ENCODE measurements at regions not wholly inside any gene's neighbourhood (a gene's known extent, or its start where the extent isn't known, plus 50 kb on each side); places are given as distances from the start of the nearest gene placed in this dataset.

DNA sequence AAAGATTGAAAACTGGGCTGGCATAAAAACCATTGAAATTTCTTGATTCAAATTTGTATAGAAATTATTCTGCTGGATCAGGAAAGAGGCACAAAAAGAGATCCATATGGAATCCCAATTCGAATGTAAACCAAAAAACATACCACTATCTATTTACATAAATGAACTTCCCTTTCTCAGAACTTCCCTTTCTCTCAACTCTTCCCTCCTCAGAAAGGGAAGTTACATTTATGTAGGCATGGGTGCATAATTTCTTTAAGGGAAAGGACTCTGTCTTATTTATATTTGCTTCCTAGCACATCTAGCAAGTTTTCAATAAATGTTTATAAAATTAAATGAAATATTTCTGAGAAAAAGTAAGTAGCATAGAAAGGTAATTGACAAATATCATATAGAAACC lies 398.1 kb upstream of the ATP5MC3 start:
- no peak for DNase-seq (ENCODE audit: low spot score)
- intact Hi-C loops (cut with DNase I): no loop called here

DNA sequence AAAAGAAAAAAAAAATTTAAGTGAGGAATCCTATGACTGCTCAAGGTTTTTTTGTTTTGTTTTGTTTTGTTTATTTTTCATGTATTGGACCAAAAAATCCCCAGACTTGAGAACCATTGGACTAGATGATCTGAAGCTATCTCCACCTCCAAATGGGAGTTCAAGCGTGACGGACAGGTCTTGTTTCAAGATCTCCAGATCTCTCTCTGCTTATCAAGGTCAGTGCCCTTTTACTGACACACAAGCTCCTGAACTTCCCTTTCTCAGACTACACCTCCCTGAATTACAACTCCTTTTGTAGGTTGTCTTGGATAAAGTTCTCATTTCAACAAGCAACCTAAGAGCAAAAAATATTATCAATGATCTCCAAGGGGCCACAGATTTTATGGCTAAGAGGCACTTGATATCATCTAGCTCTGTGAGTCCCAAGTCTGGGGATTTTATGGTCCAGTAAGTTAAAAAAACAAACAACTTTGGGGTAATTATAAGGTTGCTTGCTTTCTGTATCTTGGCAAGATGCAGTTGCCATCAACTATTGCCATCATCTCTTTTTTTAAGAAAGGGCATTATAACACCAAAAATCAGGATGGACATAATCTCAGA lies 396.0 kb upstream of the ATP5MC3 start:
- no peak for DNase-seq (ENCODE audit: low spot score)
- intact Hi-C loops (cut with DNase I): no loop called here

DNA sequence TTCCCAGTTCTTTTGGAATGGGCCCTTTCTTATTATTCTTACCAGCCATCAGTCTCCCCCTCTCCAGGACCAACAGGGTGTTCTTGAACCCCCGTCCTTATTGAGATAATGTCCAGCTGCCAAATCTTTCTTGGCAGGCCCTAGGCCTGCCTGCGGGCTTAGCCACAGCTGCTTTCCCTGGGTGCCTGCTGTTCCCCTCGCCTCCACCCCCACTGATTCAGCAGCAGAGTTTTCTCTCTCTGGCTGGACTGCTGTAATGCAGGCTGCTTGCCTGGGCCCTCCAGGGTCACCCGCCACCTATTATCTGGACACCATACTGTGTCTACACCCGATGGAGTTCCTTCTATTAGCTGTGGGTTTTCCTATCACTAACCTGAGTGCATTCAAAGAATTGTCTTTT lies 395.4 kb upstream of the ATP5MC3 start:
- intact Hi-C loops (cut with DNase I): no loop called here

DNA sequence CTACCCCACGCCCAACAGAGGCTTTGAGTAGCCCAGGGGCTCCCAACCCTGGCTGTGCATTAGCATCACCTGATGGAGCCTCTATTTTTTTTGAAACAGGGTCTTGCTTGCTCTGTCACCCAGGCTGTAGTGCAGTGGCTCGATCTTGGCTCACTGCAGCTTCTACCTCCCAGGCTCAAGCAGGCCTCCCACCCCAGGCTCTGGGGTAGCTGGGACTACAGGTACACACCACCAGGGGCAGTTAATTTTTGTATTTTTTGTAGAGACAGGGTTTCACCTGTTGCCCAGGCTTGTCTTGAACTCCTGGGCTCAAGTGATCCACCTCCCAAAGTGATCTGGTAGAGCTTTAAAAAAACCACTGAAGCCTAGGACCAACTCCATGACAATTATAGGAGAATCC lies 394.8 kb upstream of the ATP5MC3 start:
- intact Hi-C loops (cut with DNase I): no loop called here
- no peak for DNase-seq (ENCODE audit: low spot score)

More for the DNA sequence above, 395.4 kb upstream of the ATP5MC3 start:
- DNase-seq (ENCODE audit: low spot score): no peak

DNA sequence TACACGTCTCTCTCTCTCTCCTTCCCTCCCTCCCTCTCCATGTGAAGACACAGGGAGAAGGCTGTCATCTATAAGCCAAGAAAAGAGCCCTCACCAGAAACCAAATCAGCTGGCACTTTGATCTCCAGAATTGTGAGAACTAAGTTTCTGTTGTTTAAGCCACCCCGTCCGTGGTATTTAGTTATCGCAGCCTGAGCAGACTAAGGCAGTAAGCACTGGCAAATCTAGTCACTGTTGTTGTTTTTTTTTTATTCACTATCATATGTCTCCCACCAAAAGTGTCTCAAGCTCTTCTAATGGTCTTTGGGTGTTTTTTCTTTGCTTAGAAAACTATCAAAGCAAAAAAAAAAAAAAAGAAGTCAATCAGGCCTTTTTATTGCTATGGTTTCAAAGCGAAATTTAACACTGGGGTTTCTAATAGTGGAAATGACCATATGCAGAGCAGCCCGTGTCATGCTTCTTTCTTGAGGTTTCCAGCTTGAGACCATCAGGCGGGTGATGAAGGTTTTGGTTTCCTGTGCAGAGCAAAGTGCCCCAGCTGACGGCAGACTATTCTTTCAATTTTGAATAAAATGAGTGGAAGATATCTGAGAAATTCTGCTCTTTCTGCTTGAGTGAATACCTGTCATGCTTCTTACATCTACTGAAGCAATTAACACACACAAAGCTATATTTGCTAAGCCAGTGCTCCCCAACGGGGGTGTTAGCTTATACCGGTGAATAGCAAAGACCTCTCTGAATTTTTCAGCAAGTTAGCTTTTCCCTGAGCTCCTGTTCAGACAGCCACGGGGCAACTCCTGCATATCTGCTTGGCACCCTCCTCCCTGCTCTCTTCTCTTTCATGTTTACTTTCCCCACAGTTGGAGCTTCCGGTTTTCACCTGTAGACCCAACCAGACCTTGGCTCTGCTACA lies 394.1 kb upstream of the ATP5MC3 start:
- intact Hi-C loops (cut with DNase I): no loop called here
- no peak for DNase-seq (ENCODE audit: low spot score)

DNA sequence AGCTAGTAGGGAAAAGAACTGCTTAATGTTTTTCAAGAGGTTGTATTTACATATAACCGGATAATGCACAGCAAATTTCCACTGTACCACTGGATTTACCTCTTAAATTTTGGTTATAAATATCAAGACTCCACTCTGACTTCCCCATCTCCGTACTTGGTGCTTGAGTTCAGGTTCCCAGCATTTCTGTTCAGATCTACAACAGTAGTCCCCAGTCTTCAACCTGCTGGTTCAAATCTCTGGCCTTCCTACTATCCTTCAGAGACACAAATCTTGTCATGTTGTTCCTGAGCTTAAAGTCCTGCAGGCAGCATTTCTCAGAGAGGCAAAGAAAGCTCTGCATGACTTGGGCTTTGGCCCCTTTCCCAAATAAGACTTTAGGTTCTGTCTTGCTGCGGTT lies 392.6 kb upstream of the ATP5MC3 start:
- DNase-seq (ENCODE audit: low spot score): no peak

DNA sequence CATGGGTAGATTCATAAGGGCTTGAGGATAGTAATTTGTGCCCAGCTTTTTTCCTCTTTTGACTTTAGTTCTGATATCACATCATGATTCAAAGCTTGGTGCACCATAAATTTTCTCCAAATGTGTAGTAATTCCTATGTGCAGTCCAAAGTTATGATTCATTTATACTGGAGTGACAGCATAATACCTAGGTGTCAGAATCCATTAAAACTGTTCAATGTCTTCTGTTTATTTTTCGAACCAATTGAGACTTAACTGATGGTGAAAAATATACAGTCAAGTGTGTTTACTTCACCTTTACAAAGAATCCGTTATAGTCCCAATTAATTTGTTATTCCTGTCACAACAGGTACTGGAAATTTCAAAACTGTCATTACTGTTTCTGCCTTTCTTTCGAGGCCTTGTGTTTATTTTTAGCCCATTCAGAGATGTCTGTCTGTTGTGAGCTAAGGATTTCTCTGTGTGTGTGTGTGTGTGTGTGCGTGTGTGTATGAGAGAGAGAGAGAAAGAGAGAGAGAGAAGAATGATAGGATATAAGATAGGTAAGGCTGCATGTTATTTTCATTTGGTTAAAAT lies 389.7 kb upstream of the ATP5MC3 start:
- no peak for DNase-seq (ENCODE audit: low spot score)
- intact Hi-C loops (cut with DNase I): no loop called here

More for the DNA sequence above, 392.6 kb upstream of the ATP5MC3 start:
- intact Hi-C loops (cut with DNase I): no loop called here

DNA sequence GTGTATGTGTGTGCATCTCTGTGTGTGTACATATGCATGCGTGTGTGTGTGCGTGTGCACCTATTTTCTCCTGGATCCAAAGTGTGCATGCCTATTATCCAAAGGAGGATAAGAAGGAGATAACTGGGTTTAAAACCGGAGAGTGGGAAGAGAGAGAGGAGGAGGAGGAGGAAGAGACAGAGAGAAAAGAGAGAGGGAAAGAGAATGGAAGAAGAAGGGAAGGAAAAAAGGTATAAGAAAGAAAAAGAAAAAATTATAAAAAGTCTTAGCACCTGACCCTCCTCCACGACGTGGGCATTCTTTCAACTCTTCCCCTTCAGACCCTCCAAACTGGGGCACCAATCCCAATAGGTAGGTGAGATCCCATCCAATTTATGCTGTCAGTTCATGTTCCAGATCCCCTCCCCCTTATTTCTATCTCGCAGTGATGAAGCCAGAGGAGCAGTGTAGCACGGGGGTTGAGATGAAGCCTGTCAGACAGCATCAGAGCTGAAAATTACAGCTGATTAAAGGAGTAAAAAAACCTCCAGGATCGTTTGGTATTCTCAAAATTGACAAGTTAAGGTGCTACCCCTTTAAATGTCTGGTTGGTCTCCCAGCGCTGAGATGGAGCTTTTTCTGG lies 386.7 kb upstream of the ATP5MC3 start:
- intact Hi-C loops (cut with DNase I): no loop called here
- no peak for DNase-seq (ENCODE audit: low spot score)

DNA sequence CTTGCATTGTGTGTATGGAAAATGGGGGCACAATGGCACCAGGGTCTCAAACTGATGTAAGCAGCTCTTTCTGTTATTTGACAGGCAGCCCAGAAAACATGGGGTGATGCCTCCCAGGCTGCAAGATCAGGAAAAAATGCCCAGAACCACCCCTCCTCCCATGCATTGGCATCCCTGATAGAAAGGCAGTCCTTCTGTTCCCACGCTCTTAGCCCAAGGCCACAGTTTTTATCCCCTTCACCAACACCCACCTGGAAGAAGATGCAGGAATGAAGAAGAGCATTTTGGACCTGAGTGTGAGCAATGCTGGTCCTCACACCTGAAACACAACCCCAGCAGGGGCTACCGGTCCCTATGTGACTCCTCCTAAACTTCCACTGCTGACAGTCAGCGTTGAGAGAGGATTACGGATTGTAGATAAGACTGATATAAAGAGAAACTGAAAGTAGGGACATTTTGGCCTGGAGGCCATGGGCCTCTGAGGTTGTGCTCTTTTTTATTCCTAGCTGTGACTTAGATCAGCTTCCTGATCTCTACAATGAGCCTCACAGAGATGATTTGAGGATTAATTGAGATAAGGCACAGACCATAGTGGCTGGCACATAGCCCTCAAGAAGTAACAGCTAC lies 386.0 kb upstream of the ATP5MC3 start:
- no peak for DNase-seq (ENCODE audit: low spot score)
- intact Hi-C loops (cut with DNase I): no loop called here

DNA sequence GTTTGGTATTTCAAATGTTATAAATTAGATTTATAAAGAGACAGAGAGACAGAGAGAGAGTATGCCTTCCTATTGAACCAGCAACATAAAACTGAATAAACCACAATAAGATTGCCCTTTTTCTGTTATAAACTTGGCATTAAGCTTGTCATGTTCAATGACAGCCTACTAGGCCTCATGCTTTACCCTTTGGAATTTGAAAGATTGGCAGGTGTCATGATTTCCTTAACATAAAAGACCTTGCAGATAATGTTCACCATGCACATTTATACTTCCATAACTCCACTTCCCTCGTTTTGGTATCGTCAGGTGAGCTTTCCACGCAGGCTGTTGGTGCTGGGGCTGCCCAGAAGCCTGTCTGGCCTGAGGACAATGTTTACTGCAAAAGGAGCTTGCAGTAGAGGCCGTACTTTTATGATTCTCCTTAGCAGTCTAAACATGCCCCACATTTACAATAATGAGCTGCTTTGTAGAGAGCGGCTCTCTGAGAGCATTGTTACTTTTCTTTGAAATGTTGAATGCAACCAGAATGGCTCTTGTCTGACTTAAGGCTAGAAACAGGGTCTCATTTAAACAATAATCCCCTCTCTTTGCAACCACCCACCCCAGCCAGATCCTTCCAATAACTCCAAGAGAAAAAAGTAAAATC lies 379.1 kb upstream of the ATP5MC3 start:
- intact Hi-C loops (cut with DNase I): no loop called here
- no peak for DNase-seq (ENCODE audit: low spot score)

DNA sequence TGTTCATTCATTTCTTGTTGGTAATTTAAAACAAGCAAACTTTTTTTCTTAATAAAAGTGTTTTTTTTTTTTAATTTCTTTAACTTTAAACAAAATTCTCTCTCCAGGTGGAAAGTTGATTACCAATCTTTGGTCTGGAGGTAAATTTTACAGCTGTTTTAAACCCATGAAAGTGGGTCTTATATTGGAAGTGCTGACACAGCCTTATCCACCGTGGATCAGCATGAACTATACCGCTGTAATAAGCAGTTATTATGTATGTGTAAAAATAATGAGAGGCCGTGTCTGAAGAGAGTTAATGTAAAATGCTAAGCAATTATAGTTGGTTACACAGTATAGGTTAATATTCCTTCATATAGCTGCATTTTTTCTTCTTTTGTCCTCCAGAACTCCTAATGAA lies 378.1 kb upstream of the ATP5MC3 start:
- no peak for DNase-seq (ENCODE audit: low spot score)
- intact Hi-C loops (cut with DNase I): no loop called here

DNA sequence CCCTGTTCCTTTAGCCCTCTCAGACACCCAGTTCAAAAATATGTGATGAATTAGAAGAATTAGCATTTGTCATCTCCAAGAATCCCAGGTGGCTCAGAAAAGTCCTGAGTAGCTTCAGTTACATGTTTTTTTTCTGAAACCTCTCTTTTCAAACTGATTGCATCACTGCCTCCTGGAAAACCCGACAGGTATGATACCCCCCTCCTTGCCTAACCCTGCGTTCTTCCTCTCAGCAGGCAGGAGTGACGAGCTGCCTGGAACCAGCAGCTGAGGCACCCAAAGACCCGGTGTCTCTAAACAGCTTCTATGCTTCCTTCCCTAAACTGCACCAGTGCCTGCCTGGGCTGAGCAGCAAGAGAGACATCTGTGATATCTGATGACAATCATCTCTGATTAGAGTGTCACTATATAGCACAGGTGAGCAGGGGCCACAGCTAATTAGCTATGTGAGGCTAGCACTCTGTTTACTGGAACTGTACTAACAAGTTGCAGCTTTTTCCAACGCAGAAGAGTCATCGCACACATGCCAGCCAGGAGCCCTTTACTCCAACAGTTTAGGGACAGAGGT lies 376.4 kb upstream of the ATP5MC3 start:
- no peak for DNase-seq (ENCODE audit: low spot score)
- intact Hi-C loops (cut with DNase I): no loop called here

DNA sequence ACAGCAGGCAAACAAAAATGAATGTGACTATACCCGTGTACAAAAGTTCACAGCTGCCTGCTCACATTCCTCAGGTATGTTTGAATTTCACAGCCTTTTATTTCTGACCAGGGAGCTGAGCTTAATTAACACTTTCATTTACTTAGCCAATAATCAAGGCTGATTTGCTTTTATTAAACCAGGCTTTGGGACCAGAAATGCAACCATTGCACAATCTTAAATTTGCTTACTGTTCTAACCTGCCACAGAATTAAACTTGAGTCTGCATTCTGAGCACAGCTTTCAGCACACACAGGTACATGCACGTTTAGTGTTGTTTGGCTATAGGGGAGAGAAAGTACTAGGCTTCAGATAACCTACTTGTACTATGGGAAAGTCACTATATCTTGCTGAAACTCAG lies 372.4 kb upstream of the ATP5MC3 start:
- intact Hi-C loops (cut with DNase I): no loop called here
- DNase-seq (ENCODE audit: low spot score): no peak

DNA sequence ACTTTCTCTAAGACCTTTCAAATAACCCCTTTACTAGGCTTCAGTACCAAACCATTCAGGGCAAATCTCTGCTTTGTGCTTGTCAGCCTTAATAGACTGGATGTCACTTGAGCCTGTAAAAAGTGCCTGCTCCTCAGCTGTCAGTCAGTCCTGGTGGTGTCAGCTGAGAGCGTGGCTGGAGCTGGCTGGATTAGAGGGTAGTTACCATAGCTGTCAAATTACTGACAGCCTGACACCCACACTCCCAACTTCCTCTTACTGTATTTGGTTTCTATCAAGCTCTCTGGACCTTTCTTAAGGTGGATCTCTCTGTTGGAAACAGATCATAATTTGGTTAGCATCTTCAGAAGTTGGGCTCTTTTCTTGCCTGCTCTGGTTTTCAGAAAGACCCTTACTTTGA lies 371.4 kb upstream of the ATP5MC3 start:
- intact Hi-C loops (cut with DNase I): no loop called here
- DNase-seq (ENCODE audit: low spot score): no peak

DNA sequence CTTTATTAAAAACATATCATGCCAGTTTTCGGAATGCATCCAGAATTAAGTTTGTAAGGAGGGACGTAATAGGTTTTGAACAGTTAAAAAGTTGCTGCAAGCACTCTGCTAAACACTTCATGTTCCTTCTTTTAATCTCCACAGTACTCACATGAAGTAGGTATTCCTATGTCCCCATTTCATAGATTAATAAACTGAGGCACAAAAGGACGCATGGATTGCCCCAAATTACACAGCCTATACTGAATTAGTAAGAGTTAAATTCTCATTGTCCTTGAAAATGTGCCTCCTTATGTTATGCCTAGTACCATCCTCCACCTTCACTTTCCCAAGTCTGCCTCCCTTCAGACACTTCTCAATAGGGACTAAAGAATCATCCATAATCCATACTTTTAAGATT lies 358.9 kb upstream of the ATP5MC3 start:
- no peak for DNase-seq (ENCODE audit: low spot score)

DNA sequence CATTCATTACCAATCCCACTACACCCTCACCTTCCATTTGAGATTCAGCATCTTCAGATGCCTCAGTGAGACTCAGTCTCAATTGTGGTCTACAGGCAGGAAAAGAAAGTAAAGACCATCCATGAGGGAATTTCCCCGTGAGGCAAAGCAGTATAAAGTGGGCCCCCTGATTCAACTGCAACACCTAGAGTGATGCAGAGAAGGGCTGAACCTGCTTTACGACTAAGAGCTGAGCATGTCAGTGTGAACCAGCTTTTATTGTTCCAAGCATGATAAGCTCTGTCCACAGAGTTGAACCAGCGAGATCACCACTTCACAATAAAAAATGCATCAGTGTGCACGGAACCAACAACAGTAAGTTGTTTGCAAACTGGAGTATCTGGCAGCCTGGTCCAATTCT lies 357.6 kb upstream of the ATP5MC3 start:
- intact Hi-C loops (cut with DNase I): no loop called here
- no peak for DNase-seq (ENCODE audit: low spot score)

More for the DNA sequence above, 358.9 kb upstream of the ATP5MC3 start:
- intact Hi-C loops (cut with DNase I): no loop called here

DNA sequence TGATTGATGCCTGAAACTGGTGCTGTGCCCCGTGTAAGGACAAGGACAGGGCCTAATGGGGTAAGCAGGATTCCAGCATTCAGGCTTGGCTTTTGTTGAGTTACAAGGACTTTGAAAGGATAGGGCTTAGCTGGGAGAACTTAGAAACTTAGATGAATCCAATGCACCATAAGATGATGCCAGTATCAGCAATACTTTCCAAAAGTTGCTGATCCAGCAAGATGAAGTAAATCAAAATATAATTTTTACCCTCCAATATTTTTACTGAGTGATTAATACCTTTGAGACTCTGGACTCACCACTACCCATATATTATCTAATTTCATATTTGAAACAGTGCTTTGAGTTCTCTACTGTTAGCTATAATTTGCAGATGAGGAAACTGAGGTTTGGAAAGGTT lies 354.5 kb upstream of the ATP5MC3 start:
- no peak for DNase-seq (ENCODE audit: low spot score)
- intact Hi-C loops (cut with DNase I): no loop called here

DNA sequence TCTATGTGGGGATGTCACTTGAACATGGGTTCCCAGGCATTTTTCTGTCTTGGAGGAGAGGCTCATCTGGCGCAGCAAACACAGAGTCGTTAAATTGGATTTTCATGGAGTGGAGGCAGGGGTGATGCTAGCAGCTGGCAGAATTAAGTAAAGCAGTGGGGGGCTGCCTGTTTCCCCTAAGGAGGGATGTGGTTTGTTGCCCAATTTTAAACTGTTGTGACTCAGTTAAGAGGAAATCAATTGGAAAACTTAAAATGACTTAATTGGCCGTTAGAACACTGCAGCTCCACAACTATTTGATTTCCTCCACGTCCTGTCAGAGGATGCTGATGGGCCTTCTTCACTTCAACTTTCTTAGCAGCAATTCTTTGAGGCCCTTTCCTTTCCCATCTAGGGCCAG lies 354.1 kb upstream of the ATP5MC3 start:
- DNase-seq (ENCODE audit: low spot score): no peak
- intact Hi-C loops (cut with DNase I): no loop called here

DNA sequence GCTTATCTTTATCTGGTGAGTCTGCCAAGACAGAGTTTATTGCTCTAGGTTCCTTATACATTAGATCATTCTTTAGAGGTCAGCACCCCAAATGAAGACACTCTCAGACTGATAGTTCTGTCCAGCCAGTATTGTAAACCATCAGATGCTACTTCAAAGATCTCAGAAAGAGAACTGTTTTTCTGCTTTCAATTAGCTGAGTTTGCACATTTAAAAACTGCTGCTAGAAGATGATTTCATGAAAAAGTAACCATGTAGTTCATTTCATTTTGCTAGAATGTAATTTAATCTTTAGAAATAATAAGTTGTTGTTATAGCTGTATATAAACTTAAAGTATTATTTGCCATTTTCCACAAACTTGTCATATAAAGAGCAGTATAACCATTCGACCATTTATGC lies 344.5 kb upstream of the ATP5MC3 start:
- DNase-seq (ENCODE audit: low spot score): no peak
- intact Hi-C loops (cut with DNase I): no loop called here

Measured in cardiac septum (tissue), 1 donor.